GM18909 (cell line): ENCODE measurements at regions not wholly inside any gene's neighbourhood (a gene's known extent, or its start where the extent isn't known, plus 50 kb on each side); places are given as distances from the start of the nearest gene placed in this dataset.
"Not testable (repeated sequence)": the region's sequence is repeated elsewhere in the genome, so short reads cannot be mapped to it uniquely, and the experiment has no call there.

Source experiments
- ATAC-seq: cut with Tn5 transposase; IDR thresholded peaks from one replicate; pipeline ENCODE4 v1.9.1; 2021; ENCODE audit warnings: mild to moderate bottlenecking; ENCODE audit not compliant: unreplicated experiment, poor library complexity

GRCh38 chr6:21767891-21768648, 174.5 kb downstream of the SOX4 start:
- no peak for ATAC-seq

- no peak for ATAC-seq
Measured at GRCh38 chr6:21769405-21769861, 175.9 kb downstream of the SOX4 start.

- ATAC-seq = no peak
Measured at GRCh38 chr6:21769968-21770367, 176.4 kb downstream of the SOX4 start.

- ATAC-seq = no peak
Measured at GRCh38 chr6:21771626-21772320, 178.2 kb downstream of the SOX4 start.

- ATAC-seq = no peak
Measured at GRCh38 chr6:21772477-21772876, 178.9 kb downstream of the SOX4 start.

DNA sequence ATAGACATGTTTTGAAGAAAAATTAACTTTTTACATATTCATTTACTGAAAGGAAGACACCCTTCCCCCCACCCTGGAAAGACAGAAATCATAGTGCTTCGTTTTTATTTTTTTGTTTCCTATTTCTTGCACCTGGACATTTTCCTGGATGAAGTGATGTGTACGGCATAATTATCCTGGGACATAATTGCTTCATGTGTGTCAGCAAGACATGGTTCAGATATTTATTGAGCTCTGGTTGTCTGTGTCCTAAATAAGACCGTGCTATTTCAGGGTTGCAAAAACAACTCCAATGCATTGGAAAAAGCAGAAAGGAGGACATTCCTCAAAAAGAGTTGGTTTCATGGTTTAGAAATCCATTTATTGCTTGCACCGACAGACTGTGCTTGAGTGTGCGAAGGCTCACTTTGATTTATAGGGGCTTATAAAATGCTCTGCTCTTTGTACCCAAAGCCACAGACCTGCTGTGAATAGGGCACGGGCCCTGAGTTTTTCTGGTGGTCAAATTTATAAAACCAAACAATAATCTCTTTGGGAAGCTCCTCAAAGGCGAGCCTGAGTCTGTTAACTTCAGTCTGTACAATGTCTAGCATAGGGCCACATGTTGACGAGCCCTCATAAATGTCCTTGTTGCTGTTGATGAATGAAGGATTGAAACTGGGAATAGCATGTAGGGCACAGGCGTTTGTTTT, 179.5 kb downstream of the SOX4 start:
- no peak for ATAC-seq

- ATAC-seq = no peak
Measured at GRCh38 chr6:21773576-21773968, 180.0 kb downstream of the SOX4 start.

GRCh38 chr6:21777846-21778245, 184.3 kb downstream of the SOX4 start:
- ATAC-seq = no peak

- ATAC-seq = no peak
Measured at GRCh38 chr6:21780141-21780540, 186.6 kb downstream of the SOX4 start.

DNA sequence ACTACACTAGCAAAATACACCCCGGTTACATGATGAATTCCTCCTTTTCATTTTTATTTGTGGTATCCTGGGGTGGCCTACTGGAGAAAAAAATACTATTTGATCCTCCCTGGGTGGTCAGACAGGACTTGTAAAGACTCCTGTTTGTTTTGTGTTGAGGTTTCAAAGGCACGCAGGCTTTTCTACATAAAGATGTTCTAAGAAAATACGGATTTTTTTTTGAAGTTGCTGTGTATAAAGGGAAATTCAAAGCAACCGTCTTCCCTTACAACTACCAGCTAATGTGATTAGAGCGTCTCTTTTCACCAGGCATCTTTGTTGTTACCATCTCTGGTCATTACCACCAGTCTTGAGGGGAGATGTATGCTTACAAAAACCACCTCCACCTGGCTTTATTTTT, 187.1 kb downstream of the SOX4 start:
- no peak for ATAC-seq

- ATAC-seq = no peak
Measured at GRCh38 chr6:21781128-21781527, 187.6 kb downstream of the SOX4 start.

DNA sequence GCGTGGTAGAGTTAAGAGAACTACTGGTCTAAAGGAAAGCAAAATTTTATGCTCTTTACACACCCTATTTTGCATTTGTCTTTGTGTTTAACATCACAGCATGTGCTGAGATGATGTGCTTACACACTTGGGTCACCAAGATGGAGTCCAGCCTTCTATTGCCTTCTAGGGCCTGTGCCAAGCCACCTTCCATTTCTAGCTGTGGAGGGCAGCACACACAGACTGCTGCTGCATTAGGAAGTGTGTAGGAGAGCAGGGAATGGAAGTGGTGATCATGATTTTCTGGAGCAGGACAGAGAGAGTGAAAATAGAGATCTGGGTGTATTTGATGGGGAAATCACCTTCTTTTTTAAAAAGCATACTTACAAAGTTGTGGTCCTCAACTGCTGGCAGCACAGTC, 191.6 kb downstream of the SOX4 start:
- ATAC-seq = no peak

DNA sequence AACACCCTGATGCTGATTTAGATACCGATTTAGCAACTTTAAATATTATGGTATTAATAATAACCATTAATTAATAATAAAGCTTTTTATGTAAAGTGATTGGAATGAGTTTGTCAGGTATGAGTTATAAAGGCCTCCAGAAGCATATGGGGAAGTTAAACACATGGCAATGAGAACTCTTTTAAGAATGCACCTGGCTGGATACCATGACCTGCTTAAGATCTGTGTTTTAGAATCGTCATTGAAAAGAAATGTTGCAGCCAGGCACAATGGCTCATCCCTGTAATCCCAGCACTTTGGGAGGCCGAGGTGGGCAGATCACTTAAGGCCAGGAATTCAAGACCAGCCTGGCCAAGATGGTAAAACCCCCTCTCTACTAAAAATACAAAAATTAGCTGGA, 197.5 kb downstream of the SOX4 start:
- ATAC-seq = no peak

- no peak for ATAC-seq
Measured at GRCh38 chr6:21791581-21791980, 198.0 kb downstream of the SOX4 start.

DNA sequence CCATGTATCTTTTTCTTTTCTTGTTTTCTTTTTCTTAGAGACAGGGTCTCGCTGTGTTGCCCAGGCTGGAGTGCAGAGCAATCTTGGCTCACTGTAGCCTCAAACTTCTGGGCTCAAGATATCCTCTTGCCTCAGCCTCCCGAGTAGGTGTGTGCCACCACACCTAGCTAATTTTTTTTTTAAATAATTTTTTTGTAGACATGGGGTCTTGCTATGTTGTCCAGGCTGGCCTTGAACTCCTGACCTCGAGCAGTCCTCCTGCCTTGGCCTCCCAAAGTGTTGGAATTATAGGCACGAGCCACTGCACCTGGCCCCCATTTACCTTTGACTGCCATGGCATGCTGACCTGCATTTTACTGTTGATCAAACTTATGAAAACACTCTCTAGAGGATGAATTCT, 198.6 kb downstream of the SOX4 start:
- ATAC-seq = no peak

- not testable (repeated sequence) for ATAC-seq
Measured at GRCh38 chr6:21796979-21797378, 203.4 kb downstream of the SOX4 start.

- no peak for ATAC-seq
Measured at GRCh38 chr6:21798468-21798867, 204.9 kb downstream of the SOX4 start.

DNA sequence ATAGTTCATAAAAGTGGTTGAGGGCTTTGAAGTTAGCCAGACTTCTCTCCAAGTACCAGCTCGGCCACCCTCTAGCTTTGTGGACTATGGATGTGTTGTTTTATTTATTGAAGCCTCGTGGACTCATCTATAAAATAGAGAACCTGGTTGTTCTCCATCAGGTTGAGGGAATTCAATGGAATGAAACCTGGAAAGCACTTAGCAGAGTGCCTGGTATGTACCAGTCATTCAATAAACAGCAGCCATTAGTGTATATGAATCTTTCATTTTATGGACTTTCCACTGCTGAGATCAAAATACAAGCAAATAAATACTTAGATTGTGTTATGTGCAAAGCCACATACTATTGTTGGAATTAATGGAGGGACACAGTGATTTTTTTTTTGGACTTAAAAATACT, 206.8 kb downstream of the SOX4 start:
- no peak for ATAC-seq

DNA sequence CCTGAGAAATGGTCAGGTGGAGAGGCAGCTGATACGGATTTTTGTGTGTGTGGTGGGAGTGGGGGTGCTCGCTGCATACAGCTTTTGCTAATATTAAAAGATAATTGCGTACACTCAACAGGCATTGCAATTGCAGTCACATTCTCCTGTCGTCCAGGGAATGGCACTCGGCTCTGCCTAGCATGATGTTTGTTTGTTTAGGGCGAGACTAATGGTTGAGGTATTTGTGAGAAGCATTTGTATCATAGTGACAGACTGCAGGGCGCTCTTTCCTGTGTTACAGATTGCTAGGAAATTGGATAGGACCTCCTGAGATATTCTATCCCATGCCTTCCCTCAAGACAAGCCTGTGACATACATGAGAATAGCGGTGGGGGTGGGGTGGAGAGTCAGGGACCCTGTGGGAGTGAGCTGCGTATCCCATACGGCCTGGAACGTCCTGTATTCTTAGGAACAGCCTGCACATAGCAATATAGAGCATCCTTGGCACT, 207.4 kb downstream of the SOX4 start:
- no peak for ATAC-seq

- ATAC-seq = no peak
Measured at GRCh38 chr6:21801446-21802174, 208.1 kb downstream of the SOX4 start.
